ES-I3 (cell line): ENCODE measurements at regions not wholly inside any gene's neighbourhood (a gene's known extent, or its start where the extent isn't known, plus 50 kb on each side); places are given as distances from the start of the nearest gene placed in this dataset.
"Not testable (repeated sequence)": the region's sequence is repeated elsewhere in the genome, so short reads cannot be mapped to it uniquely, and the experiment has no call there.

Experiments
- H3K36me3 ChIP-seq: 2 replicates; pipeline ENCODE4 v1.6.1; 2013; ENCODE audit warnings: mild to moderate bottlenecking, low read length, control low read depth, moderate library complexity; ENCODE audit not compliant: insufficient read depth
- H3K4me1 ChIP-seq: 2 replicates; pipeline ENCODE4 v1.6.1; 2013; ENCODE audit warnings: mild to moderate bottlenecking, control low read depth, low read length; ENCODE audit not compliant: insufficient read depth
- H3K9ac ChIP-seq: 2 replicates; pipeline ENCODE4 v1.6.1; 2013; ENCODE audit warnings: low read depth, mild to moderate bottlenecking, low read length, moderate library complexity
- H3K9me3 ChIP-seq: 2 replicates; pipeline ENCODE4 v1.6.1; 2013; ENCODE audit warnings: mild to moderate bottlenecking, low read length, moderate library complexity; ENCODE audit not compliant: control insufficient read depth, insufficient read depth

DNA sequence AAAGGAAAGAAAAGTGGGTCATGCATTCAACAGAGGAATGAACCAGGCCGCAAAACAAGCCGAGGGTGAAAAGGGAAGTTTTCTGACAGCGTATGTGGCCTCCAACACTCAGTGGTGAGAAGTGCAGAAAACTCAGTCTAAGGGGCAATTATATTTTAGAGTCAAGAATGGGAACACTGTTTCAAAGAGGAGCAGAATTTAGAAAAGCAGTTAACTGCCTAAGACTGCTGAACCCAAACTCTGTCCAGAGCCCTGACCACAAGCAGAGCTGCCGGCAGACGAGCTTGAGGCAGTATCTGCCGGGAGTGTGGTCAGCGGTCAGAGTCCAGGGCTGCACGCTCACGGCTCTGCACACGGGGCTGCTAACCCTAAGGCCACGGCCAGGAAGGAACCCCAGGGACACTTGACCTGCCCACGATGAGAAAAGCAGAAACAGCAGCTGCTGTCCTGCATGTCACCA lies 347.0 kb upstream of the ID2 start:
- no peaks in the 10 kb centered on the region for H3K36me3 ChIP-seq
- H3K4me1 ChIP-seq = peaks cover 5% of the 10 kb centered on the region; the same call in 1 of the 2 replicates
- no peak overlapping the region for H3K9ac ChIP-seq
- no peaks in the 10 kb centered on the region for H3K9me3 ChIP-seq

DNA sequence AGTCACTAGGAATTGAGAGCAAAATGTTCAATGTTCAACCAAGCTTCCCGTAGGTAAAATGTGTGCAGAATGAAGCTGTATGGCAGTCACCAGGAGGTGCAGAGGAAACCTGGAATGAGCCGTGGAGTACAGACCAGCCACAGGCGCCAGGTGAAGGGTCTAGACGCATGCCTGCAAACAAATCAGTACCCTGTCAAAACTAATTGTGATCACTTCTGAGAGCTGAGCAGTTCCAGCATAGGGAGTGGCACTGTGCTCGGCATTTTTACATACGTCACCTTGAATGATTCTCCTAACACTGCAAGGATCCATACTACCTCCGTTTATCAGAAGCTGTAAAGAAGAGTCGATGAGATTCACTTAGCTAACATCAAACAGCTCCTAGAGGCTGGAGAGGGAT lies 346.1 kb upstream of the ID2 start:
- Histone ChIP-seq H3K36me3 (no peaks in the 10 kb centered on the region), H3K4me1 (peaks cover under 1% of the 10 kb centered on the region; the same call in 1 of the 2 replicates), H3K9ac (no peak overlapping the region), H3K9me3 (no peaks in the 10 kb centered on the region)

DNA sequence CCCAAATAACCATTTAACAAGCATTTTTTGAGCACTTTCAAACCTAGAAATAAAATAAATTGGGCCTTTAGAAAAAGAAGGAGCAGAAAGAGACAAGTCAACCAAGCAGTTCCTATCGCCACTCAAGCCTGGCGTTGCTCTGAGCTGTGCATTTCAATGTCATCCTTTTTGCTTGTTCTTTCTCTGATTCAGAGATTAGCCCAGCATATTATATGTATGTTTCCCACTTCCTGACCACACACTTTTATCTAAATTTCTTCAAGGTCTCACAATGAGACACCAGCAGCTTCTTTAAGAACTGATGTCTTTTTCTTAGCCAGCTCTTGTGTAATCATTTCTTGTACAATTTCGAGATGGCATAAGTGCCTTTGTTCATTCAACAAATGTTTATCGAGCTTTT lies 344.5 kb upstream of the ID2 start:
- H3K9ac ChIP-seq = no peak overlapping the region
- H3K4me1 ChIP-seq = no peaks in the 10 kb centered on the region
- H3K9me3 ChIP-seq = no peaks in the 10 kb centered on the region
- H3K36me3 ChIP-seq = no peaks in the 10 kb centered on the region

DNA sequence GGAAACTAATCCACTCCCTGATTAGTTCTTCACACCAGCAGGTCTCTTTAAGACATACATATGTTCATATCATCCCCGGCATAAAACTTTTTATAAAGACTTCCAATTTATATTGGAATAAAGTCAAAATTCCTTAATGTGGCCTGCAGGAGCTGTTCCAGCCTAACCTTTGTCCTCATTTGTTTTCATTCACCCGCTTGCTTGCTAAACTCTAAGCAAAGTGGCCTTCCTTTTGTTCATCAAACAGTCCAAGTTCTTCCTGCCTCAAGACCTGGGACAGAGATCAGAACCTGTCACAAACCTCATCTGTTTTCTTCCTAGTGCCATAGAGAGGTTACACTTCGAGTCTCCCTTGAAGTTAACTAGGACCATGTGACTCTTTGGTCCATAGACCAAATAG lies 339.4 kb upstream of the ID2 start:
- Histone ChIP-seq H3K4me1 (no peaks in the 10 kb centered on the region), H3K36me3 (no peaks in the 10 kb centered on the region), H3K9me3 (no peaks in the 10 kb centered on the region), H3K9ac (no peak overlapping the region)

DNA sequence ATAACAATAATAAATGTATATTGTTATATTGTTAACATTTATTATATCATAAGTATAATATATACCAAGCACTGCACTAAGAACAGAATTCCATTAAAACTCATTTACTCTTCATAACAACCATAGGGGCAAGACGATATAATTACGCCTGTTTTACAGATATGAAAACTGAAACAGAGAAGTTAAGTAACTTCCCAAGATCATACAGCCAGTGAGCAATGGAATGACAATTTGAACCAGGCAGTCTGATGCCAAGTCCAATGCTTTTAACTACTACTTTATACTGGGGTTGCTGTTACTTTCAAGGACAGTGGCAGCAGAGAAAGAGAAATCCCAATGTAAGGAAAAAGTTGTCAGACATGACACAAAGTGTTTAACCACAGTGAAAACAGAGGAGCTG lies 338.8 kb upstream of the ID2 start:
- Histone ChIP-seq H3K4me1 (no peaks in the 10 kb centered on the region), H3K9me3 (no peaks in the 10 kb centered on the region), H3K9ac (no peak overlapping the region), H3K36me3 (no peaks in the 10 kb centered on the region)

DNA sequence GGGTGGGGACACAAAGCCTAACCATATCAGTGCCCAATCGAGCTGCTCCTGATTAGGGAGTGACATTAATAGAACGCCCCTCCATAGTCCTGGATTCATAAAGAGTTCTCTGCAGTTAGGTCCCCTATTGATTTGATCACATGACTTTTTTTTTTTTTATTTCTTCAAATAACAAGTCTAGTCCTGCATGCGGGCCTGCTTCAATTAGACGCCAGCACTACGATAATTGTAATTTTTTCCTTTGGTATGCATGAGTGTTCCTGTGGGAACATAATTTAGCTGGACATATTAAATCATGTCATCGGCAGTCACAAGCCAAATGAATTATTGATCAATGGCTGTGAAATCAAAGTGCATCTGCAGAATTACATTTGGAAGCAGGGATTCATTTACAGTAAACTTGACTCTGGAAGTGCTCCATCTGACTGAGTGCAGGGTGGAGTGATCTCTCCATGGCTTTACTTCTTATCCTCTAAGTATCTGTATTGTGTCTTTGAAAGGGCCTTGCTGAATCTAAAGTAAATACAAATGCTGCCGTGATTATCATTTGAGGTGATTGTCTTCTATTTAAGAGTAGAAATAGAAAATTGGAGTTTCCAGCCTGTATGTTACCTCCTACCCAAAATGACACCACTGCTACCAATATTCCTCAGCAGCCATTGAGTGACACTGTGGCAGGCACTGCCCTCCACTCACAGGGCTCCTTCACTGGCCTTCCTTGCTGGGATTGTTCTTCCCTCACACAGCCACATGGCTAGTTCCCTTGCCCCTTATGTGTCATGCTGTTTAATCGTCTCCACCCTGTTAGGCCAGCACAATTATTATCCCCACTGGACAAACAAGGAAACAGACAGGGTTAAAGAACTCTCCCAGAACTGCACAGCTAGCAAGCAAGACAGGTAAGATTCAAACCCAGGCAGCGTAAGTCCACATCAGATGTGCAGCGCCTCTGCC lies 337.4 kb upstream of the ID2 start:
- Histone ChIP-seq H3K9ac (no peak overlapping the region), H3K9me3 (no peaks in the 10 kb centered on the region), H3K4me1 (no peaks in the 10 kb centered on the region)

DNA sequence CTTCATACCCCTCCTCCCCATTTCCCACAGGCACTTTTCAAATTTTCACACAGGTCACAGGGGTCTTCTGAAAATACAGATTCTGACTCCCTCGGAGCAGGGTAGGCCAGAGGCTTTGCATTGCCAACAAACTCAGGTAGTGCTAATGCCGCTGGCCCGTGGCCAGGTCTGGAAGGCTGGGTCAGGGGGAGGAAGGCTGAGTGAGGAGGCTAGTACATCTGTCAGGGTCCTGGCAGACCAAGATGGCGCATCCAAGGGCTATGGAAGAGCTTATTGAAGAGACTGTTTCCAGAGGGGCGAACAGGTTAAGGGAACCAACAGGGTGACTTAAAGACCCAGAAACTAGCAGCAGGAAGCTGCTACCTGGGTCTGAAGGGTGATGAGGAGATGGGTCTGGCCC lies 336.7 kb upstream of the ID2 start:
- no peaks in the 10 kb centered on the region for H3K9me3 ChIP-seq
- no peak overlapping the region for H3K9ac ChIP-seq
- no peaks in the 10 kb centered on the region for H3K36me3 ChIP-seq
- H3K4me1 ChIP-seq = no peaks in the 10 kb centered on the region

More for the DNA sequence above, 337.4 kb upstream of the ID2 start:
- H3K36me3 ChIP-seq = no peaks in the 10 kb centered on the region

DNA sequence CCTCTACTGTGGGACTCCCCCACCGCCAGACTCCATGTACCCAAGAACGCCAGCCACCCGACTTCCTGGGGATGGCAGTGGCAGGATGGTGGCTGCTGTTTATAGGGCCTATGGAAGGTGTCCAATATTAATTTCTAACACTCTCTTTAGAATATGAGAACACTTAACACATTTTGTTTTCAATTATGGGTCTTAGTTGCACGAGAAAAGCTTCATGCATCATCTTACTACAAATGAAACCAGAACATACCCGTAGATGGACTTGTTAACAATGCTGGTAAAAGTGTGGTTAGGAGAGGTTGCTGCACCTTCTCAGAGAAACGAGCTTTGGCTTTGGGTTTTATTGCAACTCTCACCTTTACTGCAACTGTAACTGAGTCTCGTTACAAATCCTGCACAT lies 335.6 kb upstream of the ID2 start:
- no peaks in the 10 kb centered on the region for H3K36me3 ChIP-seq
- no peaks in the 10 kb centered on the region for H3K4me1 ChIP-seq
- H3K9me3 ChIP-seq = no peaks in the 10 kb centered on the region
- no peak overlapping the region for H3K9ac ChIP-seq

DNA sequence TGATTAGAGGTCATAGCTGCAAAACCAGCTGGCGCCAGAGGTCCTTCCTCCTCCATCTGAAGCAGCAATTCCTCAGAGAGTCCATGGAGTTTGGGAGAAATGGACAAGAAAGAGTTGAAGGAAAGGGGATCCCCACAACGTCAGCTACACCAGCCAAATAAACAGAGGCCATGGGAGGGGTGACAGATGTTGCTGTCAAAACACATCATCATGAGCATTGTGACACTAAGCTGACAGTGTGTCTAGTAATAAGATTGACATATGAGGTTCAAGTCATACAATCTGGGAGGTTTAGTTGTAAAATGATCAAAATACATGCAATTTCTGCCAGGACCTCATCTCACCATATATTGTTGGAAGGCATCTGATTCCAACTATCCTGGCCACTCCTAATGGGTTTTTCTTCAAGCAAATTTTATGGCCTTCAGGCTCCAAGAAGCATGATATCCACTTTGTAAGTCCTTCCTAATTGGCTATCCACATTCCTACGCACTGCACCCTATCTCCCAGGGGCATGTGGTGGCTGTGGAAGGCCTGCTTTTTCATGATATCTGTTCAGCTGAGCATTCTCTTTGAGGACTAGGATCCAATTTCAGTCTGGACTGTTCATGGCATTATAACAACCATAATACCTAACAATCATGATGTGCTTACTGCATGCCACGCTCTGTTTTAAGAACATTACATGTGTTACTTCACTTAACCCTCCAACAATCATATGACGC lies 335.0 kb upstream of the ID2 start:
- Histone ChIP-seq H3K4me1 (no peaks in the 10 kb centered on the region), H3K36me3 (no peaks in the 10 kb centered on the region), H3K9me3 (no peaks in the 10 kb centered on the region), H3K9ac (no peak overlapping the region)

DNA sequence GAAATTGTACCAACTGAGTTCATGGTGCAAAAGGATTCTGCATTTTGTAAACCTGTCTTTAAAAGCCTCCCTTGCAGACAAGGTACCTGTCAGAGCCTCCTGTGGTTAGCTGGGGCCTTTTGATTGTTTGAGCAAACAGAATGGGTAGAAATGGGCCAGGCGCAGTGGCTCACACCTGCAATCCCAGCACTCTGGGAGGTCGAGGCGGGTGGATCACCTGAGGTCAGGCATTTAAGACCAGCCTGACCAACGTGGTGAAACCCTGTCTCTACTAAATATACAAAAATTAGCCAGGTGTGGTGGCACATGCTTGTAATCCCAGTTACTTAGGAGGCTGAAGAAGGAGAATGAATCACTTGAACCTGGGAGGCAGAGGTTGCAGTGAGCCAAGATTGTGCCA lies 332.9 kb upstream of the ID2 start:
- not testable (repeated sequence) for H3K4me1 ChIP-seq, H3K36me3 ChIP-seq, H3K9ac ChIP-seq, H3K9me3 ChIP-seq

DNA sequence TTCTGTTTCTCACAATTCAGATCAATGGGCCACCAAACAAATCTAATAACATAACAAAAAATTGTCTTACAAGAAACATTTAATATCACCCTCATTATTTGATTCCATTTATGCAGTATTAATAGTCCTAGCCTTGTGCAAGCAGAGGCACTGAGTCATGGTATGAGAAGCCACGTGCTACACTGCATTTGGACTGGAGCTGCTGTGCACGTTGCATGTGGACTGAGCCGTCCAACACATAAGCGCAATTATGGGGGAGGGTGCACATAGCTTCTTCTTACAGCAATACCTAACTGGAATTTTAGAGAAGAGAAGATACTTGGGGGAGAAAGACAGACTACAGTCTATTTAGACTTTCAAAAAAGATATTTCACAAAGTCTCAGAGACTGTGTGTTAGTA lies 329.6 kb upstream of the ID2 start:
- Histone ChIP-seq H3K4me1 (no peaks in the 10 kb centered on the region), H3K9ac (no peak overlapping the region), H3K9me3 (no peaks in the 10 kb centered on the region), H3K36me3 (no peaks in the 10 kb centered on the region)

DNA sequence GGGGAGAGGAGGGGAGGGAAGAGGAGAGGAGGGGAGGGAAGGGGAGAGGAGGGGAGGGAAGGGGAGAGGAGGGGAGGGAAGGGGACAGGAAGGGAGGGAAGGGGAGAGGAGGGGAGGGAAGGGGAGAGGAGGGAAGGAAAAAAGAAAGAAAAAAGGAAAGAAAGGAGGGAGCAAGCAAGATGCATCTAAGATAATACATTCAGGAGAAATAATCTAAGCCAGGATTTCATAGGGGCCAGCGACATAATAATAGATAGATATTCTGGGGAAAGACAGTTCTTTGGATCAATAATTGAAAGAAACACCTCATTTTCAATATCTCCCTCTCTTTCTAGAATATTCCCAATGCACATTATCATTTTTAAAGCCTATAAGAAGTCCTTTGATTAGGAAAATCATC lies 328.9 kb upstream of the ID2 start:
- Histone ChIP-seq H3K4me1 (no peaks in the 10 kb centered on the region), H3K36me3 (no peaks in the 10 kb centered on the region), H3K9me3 (no peaks in the 10 kb centered on the region), H3K9ac (no peak overlapping the region)

DNA sequence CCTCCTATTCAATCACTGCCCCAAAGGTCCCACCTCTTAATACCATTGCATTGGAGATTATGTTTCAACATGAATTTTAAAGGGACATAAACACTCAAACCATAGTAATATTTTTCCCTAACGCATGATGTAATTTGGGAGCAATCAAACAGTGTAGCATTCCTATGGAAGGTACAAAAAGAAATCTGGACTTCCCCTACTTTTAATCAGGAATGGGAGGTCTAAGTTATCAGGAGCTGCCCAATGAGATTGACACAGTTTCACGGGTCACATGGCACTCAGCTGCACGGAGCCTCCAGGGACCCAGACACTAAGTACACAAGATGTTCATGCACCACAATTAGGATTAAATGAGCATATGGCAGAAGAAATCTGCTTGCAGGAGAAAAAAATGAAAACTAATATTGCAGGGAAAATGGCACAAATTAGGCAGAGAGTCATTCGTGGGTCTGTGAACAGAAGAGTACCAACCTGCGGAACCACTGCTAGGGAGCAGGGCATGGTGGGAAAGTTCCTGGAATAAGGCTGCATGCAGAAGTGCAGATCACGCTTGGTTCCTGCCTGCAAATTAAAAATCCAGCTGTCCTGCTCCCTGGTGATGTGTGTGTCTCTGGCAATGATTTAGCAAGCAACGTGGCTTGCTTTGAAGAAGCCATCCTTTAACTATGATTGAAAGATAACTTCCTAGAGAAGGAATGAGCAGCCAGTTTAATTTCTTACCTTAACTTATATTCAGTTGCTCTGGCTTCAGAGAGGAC lies 326.6 kb upstream of the ID2 start:
- H3K9ac ChIP-seq = no peak overlapping the region
- no peaks in the 10 kb centered on the region for H3K4me1 ChIP-seq
- H3K36me3 ChIP-seq = no peaks in the 10 kb centered on the region
- no peaks in the 10 kb centered on the region for H3K9me3 ChIP-seq

DNA sequence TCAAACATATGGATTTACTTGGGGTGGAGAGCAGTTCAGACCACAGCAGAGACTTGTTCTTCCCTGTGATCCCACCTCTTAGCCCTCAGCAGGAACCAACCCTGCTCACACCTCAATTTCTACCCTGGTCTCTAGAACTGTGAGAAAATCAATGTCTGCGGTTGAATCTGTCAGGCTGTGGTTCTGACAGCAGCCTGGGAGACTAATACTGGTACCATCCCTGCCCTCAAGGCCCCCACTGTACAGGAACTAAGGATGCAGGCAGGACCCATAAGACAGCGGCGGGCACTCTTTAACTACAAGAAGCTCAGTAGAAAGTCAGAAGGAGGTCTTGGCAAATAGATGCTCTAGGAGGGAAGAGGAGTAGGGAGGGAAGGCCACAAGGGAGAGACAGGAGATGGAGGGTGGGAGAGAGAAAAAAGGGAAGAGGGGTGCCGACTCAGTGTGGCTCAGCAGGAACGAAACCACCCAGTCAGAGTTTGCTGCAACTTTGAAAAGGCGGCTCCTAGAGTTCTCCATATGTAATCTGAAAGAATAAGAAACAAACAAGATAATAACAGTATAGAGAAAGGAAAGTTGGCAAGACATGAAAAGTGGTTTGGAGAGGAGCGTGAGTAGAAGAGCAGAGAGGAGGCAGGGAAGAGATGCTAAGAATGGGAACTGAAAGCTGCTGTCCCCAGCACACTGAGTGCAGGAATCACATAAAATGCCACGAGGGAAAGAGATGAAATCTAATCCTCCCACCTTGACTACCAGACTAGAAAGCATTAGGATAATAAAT lies 323.9 kb upstream of the ID2 start:
- no peaks in the 10 kb centered on the region for H3K36me3 ChIP-seq
- no peaks in the 10 kb centered on the region for H3K9me3 ChIP-seq
- H3K9ac ChIP-seq = no peak overlapping the region
- no peaks in the 10 kb centered on the region for H3K4me1 ChIP-seq
